LHCN-M2 (cell line): ENCODE measurements at regions not wholly inside any gene's neighbourhood (a gene's known extent, or its start where the extent isn't known, plus 50 kb on each side); places are given as distances from the start of the nearest gene placed in this dataset.
"Not testable (repeated sequence)": the region's sequence is repeated elsewhere in the genome, so short reads cannot be mapped to it uniquely, and the experiment has no call there.

Experiments used
- DNase-seq: peaks from one replicate; pipeline ENCODE4 v3.0.0-alpha.2; 2012; ENCODE audit warnings: low read depth

DNA sequence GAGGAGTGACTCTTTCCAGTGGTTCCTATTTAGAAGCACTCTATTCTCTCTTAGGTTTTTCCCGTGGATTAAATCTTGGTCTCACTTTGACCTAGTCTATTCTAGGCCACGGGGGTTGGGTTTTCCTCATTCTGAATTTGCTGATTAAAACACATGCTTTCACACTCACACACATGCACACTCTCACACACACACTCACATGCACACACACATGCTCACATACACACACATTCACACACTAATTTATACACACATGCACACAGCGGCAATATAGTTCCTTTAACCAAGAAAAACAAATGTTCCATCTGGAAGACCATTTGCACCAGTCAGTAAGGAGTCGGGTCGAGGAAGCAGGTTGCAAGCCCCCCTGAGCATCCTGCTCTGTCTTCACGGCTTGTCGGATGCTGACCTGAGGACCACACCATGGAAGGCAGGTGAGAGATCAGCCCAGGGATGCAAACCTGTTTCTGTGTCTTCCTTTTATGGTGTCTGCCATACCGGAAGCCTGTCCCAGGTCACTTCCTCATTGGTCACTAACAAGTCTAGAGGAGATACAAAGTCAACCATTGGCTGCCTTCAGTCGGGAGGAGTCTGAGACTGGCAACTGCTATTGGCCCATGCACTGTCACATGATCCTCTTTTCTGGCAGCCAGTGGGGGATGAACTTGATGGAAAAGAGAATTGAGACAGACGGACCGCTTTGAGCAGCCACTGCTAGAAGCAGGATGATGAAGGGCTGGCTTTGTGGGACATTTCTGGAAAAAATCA lies 330.8 kb downstream of the FGFR2 start:
- no peak for DNase-seq

DNA sequence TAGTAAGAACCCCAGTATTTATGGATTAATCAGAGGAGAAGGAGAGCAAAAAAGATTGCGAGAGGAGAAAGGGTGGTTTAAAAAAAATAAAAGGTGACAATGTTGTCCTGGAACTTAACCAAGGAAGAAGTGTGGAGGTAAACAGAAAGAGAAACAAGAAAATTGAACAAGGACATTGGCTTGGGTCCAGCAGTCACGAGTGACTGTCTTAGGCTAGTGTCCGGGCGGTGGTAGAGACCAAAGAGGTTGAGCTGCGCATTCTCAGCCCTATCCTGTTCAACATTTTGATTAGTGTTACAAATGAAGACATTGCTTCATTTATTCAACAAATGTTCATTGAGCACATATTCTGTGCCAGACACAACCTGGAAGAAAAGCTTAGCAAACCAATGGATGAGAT lies 329.9 kb downstream of the FGFR2 start:
- DNase-seq: no peak

DNA sequence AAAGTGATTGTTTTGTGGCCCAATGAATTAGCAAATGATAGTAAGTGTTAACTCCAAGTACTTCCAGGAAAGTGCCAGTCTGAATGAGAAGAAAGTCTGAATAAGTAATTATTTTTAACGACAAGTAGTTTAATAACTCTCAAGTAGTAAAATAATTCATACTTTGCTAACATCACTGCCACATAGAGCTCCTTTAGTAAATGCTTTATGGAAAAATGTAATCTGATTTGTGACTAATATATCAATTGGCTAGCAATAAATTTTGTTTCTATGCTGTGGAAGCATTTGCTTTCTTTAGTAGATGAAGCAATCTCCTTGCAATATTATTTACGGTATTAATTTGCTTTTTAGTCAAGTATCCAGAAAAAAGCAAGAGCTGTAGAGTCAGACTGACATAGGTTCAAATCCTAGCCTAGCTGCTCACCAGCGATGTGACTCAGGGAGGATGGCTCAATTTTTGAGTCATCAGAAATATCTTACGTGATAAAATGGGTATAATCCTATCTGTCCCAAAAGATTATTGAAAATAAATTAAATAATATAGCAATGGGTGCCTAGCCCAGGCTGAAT lies 329.3 kb downstream of the FGFR2 start:
- DNase-seq: no peak

DNA sequence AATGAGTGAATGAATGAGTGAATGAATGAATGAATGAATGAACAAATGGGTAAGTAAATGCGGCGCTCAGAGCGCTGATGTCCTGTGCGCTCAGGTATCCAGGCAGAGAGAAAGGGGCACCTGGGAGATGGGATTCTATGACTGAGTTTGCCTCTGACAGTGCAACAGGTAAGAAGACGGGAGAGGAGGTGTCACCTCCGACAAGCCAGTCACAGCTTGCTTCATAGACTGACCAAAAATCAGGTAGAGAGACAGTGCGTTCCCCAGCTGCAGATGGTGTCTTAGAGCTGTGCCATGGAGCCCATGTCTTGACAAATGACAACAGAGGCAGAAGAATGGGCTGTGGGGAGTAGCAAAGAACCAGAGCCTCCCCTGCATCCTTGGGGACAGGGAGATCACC lies 327.3 kb downstream of the FGFR2 start:
- DNase-seq: no peak

DNA sequence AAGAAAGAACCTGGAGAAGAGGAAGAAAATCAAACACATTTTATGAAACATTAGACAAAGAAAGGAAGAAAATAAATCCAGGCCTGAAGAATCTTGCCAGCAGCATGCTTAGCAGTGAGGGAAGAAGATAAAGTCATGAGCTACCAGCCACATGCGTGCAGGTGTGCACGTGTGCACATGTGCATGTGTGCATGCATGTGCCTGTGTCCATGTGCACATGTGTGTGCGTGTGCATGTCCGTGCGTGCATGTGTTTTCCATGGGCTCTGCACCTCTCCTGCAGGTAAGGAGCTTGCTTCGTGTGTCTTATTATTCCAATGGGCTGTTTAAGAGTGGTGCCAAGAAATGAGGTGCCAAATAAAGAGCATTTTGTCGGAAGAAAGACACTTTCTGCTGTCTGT lies 322.2 kb downstream of the FGFR2 start:
- DNase-seq: no peak

DNA sequence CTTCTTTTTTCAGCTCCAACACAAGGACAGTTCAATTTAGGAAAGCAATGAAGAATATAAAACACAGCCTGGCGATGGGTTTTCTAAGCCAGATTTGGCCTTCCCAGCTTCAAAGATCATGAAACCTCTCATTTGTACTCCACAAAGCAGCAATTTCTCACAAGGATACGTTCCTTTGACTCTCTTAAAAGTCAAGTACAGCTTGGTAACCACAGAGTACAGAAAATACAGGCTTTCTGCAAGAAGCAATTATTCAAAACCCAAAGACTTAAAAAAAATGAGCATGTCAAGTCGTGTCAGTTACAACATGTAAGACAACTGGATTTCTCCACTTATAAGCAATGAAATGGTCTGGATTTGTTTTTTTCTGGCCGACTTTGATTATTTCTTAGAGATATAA lies 321.4 kb downstream of the FGFR2 start:
- no peak for DNase-seq

DNA sequence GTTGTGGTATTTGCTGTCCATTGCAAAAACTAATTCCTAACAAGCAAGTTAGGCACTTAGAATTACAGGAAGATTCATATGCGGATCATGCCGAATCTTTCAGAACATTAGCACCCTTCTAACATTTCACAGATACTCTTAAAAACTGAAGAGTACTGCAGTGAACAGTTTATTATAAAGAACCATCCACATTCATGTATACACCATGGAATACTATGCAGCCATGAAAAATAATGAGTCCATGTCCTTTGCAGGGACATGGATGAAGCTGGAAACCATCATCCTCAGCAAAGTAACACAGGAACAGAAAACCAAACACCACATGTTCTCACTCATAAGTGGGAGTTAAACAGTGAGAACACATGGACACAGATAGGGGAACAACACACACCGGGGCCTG lies 319.9 kb downstream of the FGFR2 start:
- DNase-seq: not testable (repeated sequence)

DNA sequence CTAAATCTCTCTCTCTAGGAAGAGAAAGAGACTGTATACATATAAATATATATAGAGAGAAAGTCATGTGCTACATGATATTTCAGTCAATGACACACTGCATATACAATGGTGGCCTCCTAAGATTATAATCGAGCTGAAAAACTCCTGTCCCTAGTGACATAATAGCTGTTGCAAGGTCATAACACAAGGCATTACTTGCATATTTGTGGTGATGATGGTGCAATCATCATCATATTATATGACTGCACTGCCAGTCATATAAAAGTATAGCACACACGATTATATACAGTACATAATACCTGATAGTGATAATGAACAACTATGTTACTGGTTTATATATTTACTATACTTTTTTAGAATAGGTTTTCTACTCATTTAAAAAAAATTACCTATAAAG lies 316.7 kb downstream of the FGFR2 start:
- DNase-seq: peak; percentile 22

DNA sequence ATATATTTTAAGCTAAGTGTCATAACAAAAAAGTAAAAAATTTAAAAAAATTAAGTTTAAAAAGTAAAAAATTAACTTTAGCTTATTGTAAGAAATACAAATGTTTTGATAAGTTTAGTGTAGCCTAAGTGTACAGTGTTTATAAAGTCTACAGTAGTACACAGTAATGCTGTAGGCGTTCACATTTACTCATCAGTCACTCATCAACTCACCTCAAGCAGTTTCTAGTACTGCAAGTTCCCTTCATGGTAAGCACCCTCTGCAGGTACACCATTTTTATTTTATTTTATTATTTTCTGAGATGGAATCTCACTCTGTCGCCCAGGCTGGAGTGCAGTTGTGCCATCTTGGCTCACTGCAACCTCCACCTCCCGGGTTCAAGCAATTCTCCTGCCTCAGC lies 316.0 kb downstream of the FGFR2 start:
- DNase-seq: no peak

DNA sequence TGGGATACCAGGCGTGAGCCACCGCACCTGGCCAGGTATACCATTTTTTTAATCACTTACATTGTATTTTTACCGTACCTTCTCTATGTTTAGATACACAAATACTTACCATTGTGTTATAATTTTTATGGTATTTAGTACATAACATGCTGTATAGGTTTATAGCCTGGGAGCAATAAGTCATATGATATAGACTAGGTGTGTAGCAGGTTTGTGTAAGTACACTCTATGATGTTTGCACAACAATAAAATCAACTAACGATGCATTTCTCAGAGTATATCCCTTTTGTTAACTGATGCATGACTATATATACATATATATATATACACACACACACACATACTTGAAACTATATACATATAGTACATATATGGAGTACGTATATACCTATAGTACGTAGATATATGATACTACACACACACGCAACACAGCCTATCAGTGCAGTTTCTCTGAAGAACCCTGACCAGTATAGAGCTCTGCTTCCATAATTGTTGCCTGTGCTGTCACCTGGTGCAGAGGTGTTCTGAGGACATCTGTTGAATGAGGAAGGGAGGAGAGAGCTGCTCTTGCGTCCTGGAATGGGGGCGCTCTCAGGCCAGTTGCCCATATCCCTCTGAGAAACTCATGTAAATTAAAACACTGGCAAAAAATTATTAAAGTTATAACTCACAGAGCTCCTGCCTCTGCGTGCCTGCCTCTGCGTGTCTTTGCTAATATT lies 315.3 kb downstream of the FGFR2 start:
- DNase-seq: no peak

DNA sequence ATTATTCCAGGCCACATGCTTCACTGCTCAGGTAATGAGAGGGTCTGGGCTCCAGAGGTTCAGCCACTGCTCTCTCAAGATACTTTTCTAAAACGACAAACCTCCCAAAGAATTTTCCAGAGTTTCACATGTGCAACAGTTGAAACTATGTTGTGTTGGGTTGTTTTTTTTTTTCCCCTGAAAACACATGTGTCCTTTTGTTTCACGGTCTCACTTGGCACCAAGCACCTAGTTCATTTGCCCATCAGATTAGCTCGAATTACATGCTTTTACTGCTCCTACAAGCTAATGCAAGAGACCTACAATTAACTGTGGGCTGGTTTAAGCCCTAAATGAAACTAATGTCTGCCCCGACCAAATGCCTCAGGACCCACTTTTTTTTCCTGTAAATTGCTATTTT lies 313.3 kb downstream of the FGFR2 start:
- no peak for DNase-seq

DNA sequence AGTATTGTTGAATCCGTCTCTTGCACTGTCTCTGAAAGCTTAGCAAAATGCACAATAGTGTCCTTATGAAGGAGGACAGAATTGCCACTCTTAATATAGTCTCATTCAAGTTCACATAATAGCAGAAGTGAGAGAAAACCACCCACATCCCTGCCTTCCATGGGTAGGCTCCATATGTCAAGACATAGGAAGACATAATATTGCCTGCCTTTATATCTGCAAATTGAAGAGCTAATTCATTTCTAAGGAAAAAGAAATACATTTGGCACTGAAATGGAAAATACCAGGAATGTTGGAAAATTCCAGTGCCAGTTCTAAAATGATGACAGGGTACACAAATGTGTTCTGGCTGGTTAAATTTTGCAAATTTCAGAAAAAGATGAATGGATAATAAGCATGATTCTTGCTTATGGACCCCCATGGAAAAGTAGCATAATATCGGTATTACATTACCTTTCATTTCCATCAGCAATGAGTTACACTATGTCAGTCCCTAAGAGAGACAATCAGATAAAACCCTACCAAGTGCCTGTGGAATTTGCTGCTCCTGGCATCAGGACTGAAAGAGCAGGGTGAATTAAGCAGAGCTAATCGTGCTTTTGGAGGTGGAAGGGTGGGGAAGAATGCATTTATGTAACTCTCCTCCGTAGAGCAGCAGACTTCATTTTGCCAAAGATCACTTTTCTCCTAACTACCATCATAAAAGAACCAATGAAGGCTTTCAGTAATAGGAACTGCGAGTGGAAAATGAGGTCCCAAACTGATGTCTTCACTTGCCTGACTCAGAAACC lies 312.6 kb downstream of the FGFR2 start:
- no peak for DNase-seq

DNA sequence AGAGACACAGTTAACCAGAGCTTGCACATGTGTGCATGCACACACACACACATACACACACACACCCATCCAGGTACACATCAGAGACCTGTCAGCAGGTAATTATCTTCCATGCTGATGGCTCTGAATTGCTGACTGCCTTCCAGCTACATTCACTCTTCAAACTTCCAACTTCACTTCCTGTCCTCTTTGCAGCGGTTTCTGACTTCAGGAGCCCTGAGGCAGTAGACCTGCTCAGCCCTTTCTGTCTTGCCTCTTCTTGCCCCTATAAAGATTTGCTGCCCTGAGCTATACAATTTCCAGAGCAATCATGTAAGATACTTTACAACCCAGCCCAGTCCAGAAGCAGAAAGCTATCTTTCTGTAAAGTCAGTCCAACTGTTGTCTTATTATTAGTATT lies 310.2 kb downstream of the FGFR2 start:
- no peak for DNase-seq

DNA sequence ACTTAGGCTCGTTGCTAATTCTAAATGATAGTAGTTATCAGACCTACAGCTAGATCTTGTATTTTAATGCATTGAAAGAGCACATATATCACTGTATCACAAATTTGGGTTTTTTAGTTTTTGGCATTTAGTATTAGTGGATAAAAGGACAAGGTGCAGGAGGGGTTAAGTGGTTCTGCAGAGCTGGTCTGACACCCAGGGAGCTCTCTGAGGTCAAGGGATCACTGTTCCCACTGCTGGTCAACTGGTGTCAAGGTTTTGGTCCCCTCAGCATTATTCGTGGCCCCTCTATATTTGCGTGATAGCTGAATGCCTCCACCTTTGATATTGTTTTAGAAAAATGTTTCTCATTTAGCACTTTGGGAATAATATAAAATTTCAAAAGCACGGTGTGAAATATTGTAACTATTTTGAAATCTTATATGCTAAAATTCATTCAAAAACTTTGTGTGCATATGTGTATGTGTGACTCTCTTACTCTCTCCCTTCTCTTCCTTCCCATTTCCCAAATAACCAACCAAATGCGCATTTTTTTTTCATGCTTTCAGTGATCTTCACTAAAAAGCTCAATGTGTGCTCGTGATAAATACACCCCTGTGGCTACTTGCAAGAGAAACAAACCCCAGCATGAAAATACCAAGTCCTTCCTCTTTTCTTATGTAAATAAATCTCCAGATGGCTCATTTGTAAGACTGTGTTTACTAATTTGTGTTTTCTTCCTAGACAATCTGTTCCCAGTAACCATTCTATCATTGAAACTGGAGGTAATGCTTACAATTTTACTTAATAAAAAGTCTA lies 309.2 kb downstream of the FGFR2 start:
- DNase-seq: no peak

DNA sequence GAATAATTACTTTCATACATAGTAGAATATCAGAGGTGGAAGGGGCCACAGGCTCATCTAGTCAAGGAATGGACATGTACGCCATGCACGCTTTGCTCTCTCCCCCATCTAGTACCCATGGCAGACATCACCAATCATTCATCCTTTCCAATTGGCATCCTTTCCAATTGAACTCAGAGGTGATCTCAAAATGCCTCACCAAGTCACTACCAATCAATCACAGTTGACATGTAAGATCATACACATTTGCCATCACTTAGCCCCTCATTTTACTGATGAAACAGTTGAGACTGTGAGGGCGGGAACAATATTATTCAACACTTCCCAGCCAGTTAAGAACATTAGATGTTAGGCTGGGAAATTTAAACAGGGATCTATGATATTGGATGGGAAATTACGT lies 308.4 kb downstream of the FGFR2 start:
- no peak for DNase-seq

DNA sequence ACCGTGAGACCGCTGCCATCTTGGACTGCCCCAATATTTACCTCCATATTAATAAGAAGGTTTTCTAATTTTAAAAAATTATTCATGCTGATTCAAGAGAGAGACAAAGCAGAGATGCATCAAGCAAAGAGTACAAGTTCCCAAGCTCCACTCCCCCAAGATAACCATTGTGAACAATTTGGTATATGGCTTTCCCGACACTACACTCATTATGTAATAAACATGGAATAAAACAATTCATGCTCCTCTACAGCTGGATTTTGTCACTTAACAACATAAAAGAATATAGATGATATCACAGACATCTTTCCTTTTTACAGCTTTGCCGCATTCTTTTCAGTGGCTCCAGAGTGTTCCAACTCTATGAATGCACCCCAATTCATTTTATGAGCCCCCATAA lies 307.6 kb downstream of the FGFR2 start:
- DNase-seq: no peak

DNA sequence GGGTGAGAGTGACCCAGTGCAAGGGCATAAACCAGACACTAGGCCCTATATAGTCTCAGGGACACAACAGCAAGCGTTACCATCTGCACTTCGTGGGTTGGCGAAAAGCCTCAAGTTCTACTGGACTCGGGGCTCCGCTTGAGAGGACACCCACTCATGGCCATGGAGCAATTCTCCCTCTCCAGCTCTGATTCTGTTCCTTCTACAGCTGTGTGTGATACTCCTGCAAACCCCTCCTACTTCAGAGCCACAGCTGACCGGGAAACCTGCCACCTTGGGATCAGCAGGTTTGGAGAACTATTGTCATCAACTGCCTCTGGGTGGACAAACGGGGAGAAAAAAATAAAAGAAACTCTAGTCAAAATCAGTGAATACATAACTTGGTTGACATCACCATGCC lies 306.9 kb downstream of the FGFR2 start:
- no peak for DNase-seq

DNA sequence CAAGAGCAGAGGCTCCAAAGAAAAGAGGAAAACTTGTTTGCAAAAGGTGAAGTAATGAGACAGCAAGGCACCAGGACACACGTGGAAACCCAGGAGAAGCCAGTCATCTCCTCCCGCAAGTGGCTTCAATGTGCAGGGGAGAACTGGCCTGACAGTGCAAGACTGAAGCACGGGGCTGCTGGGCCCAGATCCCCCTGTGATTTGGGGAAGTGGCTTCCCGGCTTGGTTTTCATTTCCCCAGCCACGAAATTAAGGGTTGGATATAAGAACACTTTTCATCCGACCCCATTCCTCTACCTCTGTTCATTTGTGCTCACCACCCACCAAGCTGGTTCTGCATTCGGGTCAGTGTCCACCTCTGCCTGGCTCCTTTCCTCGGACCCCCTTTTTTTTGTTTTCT lies 306.4 kb downstream of the FGFR2 start:
- DNase-seq: no peak

DNA sequence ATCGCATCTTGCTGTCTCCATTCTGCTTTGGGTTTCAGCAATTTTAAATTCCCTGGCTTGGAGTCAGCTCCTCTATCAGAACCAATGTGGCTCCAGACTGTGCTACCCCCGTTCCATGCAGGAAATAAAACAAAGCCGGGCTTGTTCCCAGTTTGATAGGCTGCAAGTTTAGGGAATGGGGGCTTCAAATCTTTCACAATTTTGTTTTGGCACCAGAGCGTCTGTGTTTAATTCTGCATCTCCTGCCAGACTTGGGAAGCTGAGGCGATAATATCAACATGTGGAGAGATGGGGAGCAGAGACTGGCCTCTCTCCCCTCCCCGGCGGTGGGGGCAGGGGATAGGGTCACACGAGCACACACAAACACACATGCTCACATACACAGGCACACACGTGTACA lies 305.9 kb downstream of the FGFR2 start:
- no peak for DNase-seq

DNA sequence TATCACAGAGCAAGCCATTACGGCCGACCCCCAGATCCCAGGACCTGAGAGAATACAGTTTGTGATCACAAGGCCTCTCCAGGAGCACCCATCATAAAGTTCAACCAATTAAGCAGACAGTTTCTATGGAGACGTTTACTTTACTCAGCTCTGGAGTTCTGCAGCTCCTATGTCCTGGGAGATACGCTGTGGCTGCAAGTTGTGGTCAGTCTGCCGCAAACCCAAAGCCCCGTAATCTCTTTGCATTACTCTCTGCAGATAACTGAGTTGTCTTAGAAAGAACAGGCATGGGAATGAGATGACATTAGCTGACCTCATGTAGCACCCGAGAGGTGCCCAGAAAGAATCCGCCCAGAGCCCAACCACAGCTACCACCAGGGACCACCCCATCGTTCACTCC lies 305.1 kb downstream of the FGFR2 start:
- no peak for DNase-seq

DNA sequence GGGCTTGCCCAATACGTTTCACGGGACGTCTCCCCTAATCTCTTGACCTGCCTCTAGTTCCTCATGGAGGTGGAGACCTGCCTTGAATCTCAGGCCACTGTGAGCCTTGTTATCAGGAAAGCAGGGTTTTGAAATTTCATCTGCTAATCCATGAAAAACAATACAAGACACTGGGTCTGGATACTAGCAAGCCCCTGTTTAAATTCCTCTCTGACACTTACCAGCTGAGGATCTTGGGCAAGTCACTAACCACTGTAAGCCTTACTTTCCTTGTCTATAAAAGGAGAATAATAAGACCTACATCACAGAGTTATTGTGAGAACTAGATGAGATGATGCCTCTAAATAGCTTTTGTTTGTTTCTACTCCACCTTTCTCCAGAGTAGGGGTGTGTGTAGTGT lies 303.6 kb downstream of the FGFR2 start:
- no peak for DNase-seq
